ENCODE measurements at regions not wholly inside any gene's neighbourhood (a gene's known extent, or its start where the extent isn't known, plus 50 kb on each side); places are given as distances from the start of the nearest gene placed in this dataset.

- TF ChIP-seq CTCF (IDR thresholded peaks at IDR 0.05) (no peak), POLR2A (IDR thresholded peaks at IDR 0.05) (no peak)
Observed at GRCh38 chr3:13703071-13703470, 154.1 kb downstream of the FBLN2 start.
